NCI-H748 treated with DMSO at 0.1 percent for 48 hours (cell line): ENCODE measurements at regions not wholly inside any gene's neighbourhood (a gene's known extent, or its start where the extent isn't known, plus 50 kb on each side); places are given as distances from the start of the nearest gene placed in this dataset.
"Not testable (repeated sequence)": the region's sequence is repeated elsewhere in the genome, so short reads cannot be mapped to it uniquely, and the experiment has no call there.

Experiments used
- DNase-seq: peaks from one replicate; lab custom pipeline; 2025; lab: John Stamatoyannopoulos, UW

DNA sequence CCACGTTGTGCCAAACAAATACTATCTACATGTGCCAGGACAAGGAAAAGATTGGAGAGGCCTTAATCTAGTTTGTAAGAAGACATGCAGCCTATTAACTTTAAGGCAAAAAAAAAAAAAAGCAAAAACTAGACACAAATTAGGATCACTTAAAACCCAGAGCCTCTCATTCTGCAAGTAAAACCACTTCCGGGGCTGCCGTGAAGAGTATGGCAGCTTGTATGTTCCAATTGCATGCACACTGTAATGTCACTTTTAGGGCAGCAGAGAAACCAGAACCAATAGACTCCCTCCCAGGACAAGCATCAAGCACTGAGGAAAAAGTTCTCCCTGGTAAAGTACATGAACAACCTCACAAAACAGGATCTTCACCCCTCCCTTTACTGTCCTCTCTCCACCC lies 70.6 kb downstream of the RSL24D1 start:
- DNase-seq, result no peak

GRCh38 chr15:55124616-55125015 lies 72.1 kb downstream of the RSL24D1 start:
- DNase-seq, result no peak

DNA sequence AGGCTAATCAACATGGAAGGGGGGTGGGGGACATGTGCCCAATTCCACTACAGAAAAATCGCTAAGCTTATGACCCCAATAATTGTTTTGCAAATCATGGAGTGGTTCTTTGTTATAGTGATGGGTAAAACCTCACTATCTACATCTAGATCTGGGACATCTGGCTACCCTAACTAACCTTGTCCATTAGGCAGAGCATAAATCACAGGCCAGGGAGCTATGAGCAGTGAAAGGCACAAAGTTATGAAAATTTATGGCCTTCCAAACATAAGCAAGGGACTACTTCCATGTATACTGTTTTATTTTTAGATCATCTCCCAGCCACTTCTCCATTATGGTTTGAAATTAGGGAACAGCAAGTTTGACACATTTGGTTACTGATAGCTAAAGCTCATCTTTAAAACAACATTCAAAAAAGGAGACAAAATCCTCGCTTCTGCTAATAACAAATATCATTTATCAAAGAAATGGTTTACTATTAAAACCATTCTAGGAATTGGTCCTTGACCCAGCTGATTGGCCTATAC lies 78.3 kb downstream of the RSL24D1 start:
- no peak for DNase-seq

DNA sequence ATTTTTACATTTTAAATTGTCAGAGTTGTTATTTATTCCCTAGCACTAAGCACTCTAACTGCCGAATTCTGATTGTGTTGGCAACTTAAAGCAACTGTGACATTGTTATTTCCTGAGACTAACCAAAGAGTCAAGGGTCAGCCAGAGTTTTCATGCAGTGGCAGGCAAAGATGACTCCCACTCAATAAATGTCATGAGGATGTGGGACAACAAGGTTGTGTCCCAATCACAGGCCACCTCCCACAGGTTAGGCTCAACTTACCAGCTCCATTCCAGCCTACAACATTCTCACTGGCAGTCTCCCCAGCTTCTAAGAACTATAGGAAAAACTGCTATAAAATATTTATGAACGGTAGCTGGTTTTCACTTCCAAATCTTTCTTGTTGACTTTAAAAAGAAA lies 80.1 kb downstream of the RSL24D1 start:
- no peak for DNase-seq

- no peak for DNase-seq
These were observed 83.0 kb downstream of the RSL24D1 start for GRCh38 chr15:55113736-55114135.

DNA sequence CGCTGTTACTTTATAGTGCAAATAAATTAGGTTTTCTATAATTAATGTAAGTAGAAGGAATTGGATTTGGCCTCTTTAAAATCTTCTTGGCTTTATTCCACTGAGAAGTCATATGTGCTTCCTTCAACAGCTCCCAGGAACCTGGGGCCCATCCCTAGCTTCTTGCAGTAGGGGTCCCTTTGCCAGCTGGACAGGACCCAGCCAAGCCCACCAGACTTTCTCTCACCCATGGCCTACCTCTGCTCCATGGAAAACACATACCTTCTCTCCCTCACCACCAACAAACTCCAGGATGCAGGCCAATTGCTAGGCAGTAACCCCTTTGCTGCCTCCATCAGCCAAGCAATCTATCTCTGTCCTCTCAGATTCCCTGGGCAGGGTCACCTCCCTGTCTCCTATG lies 84.0 kb downstream of the RSL24D1 start:
- no peak for DNase-seq

- DNase-seq, result no peak
These were observed 86.3 kb downstream of the RSL24D1 start for GRCh38 chr15:55110446-55110845.

GRCh38 chr15:55108858-55109518 lies 87.8 kb downstream of the RSL24D1 start:
- DNase-seq, result peak; percentile 34

DNA sequence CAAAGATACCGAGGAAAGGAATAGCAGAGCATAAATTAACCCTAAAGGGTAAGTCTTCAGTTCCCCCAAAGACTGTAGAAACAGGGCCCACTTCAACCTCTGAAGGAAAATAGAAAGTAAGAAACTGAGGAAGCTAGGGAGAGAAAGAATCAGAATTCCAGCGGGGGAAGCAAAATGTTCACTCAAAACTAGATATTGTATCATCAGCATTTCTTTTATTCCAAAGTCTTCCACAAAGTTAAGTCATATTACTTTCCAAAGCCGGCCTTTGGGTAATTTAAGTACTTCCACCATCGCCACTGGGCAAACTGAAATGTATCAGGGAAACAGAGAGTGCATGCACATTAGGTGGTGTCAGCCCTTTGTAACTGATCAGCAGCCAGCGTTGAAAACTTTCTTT lies 88.3 kb downstream of the RSL24D1 start:
- DNase-seq, result no peak

GRCh38 chr15:55106155-55106554 lies 90.6 kb downstream of the RSL24D1 start:
- DNase-seq, result no peak

DNA sequence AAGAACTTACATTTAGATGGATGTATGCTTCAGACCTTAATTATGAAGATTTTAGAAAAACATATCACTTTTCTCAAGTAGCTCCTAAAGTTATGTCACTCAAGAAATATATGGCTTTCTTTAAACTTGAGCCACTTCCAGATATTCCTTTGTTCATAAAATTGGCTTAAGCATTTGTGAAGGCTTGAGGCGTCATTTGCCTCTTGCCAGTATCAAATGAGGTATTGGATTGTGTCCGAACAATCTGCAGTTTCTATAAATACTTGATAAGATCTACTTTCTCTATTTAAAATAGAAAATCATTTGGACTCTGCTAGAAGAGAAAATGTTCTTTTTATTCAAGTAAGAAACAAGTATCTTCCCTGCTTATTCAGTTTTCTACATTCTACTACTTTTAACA lies 102.6 kb downstream of the RSL24D1 start:
- no peak for DNase-seq

DNA sequence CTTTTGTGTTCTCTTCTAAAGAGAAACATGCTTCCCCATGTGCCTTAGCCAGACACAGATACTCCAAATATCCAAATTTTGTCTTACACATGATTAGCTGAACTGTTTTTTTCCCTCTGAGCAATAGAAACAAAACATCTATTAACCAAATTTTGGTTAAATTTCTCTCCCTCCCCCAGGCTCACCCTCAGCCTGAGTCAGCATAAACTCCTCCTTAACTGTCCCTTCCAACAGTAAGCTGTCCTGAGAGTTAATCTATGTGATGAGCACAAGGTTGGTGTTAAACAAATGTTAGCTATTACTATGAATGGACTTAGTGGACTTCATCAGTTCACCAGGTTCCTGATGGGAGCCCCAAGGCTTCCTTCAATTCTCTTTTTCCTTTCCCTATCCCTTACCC lies 108.5 kb downstream of the RSL24D1 start:
- no peak for DNase-seq

DNA sequence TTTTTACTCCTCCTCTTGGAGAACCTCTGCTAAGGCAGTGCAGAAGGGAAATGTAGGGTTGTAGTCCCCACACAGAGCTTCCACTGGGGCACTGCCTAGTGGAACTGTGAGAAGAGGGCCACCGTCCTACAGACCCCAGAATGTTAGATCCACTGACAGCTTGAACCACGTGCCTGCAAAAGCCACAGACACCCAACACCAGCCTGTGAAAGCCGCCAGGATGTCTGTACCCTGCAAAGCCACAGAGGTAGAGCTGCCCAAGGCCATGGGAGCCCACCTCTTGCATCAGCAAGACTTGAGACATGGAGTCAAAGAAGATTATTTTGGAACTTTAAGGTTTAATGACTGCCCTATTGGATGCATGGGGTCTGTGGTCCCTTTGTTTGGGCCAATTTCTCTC lies 112.1 kb downstream of the RSL24D1 start:
- no peak for DNase-seq

GRCh38 chr15:55084216-55084615 lies 112.5 kb downstream of the RSL24D1 start:
- no peak for DNase-seq

GRCh38 chr15:55077052-55077451 lies 119.7 kb downstream of the RSL24D1 start:
- DNase-seq, result not testable (repeated sequence)

DNA sequence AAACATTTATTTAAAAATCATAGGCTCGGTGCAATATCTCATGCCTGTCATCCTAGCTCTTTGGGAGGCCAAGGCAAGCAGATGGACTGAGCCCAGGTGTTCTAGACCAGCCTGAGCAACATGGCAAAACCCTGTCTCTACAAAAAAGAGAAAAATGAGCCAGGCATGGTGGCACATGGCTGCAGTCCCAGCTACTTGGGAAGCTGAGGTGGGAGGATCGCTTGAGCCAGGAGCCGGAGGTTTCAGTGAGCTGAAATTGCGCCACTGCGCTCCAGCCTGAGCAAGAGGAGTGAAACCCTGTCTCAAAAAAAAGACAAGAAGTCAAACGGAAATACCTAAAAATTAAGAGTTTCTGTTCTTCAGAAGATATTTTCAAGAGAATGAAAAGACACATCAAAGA lies 122.3 kb downstream of the RSL24D1 start:
- DNase-seq, result no peak

GRCh38 chr15:55063970-55064369 lies 132.8 kb downstream of the RSL24D1 start:
- DNase-seq, result not testable (repeated sequence)

DNA sequence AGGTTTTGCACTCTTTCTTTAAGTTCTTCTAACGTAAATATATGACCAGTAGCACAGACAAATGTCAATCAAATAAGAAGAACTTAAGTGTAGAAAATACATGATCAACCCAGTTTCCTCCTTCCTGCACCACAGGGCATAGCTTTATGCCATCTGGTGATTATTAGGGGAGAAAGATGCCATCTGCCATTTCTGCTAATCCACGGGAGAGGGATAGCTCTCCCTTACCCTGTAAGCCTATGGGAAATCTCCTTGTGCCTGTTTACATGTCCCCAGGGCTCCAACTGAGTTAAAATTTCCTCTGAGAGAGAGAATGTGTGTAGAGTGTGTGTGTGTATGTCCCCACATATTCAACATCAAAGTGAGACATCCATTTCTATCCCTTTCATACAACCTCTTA lies 135.9 kb downstream of the RSL24D1 start:
- no peak for DNase-seq

- no peak for DNase-seq
These were observed 140.2 kb downstream of the RSL24D1 start for GRCh38 chr15:55056500-55056899.

- DNase-seq, result no peak
These were observed 152.6 kb downstream of the RSL24D1 start for GRCh38 chr15:55044162-55044561.

DNA sequence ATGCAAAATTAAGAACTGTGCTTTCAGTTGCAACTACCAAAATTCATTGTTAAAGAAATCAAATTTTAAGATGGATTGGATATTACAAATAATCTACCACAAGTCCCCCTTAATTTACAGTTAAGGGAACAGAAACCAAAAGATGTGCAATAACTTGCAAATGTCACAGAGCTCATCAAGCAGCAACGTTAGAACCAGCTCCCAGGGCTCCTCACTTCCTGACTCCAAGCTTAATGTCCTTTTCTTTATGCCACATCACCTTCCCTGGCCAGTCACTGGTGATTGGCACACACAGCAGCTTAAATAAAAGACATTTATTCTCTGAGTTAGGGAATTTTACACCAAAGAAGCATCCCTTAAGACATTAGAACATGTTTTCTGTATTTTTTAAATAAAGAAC lies 159.7 kb downstream of the RSL24D1 start:
- no peak for DNase-seq

DNA sequence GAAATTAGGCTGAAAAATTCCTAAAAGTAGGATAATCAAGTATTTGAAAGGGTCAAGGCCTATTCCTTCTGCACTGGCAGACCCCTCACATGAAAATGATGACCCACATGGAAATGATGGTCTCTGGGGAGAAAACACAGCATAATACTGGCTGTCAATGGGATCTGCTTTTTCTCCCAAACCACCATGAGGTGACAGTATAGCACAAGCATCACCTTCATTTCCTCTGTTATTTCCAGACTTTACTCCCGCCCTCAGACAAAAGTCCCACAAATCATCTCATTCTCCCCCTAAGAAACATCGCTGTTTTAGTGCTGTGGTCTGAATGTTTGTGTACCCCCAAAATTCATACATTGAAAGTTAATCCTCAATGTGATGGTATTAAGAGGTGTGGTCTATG lies 161.0 kb downstream of the RSL24D1 start:
- no peak for DNase-seq

GRCh38 chr15:55033574-55033973 lies 163.2 kb downstream of the RSL24D1 start:
- DNase-seq, result no peak

DNA sequence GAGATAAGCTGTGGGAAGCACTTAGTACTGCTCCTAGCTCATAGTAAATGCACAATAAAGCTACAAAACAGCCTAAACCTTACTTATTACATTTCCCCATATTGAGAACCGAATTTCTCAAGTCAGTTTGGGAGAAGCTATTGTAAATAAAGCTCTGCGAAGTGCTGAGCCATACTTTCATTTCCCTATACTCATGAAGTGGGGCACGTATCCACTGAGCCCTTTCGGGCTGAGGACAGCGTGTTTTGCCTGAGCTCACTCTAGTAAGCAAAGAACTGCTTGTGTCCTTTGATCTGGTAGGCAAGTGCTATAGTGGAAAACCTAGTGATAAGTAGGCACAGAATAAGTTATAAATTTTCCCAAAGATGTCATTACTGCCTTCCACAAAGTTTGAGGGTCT lies 165.0 kb downstream of the RSL24D1 start:
- no peak for DNase-seq
